ENCODE measurements at regions not wholly inside any gene's neighbourhood (a gene's known extent, or its start where the extent isn't known, plus 50 kb on each side); places are given as distances from the start of the nearest gene placed in this dataset.
"Not testable (repeated sequence)": the region's sequence is repeated elsewhere in the genome, so short reads cannot be mapped to it uniquely, and the experiment has no call there.

- H3K9me3 ChIP-seq (ENCODE audit: low read length); DNase-seq (ENCODE audit: low spot score); H2AFZ ChIP-seq (ENCODE audit: low read length); H3K27ac ChIP-seq (ENCODE audit: low read depth, low read length, poor library complexity, severe bottlenecking); CTCF ChIA-PET (ENCODE audit: unreplicated experiment); H3K4me2 ChIP-seq (ENCODE audit: low read length); BruUV-seq (replicated peaks); POLR2A ChIA-PET; H3K4me3 ChIP-seq (ENCODE audit: low read depth, low read length, poor library complexity, severe bottlenecking); H4K20me1 ChIP-seq (ENCODE audit: insufficient read depth, low read length); H3K9me2 ChIP-seq (ENCODE audit: insufficient read depth, low read length); H3K4me1 ChIP-seq (ENCODE audit: insufficient read depth, low read length, poor library complexity, severe bottlenecking); H3K79me2 ChIP-seq (ENCODE audit: insufficient read depth, low read depth, low read length); intact Hi-C loops (cut with micrococcal nuclease; ENCODE audit: unreplicated experiment); H3K36me3 ChIP-seq (ENCODE audit: insufficient read depth, low read length): not testable (repeated sequence)
Observed at GRCh38 chr16:70014915-70015314, 63.8 kb downstream of the CLEC18A start.

GRCh38 chr16:70016751-70017150 is 65.6 kb downstream of the CLEC18A start:
- H3K9me2 ChIP-seq (ENCODE audit: insufficient read depth, low read length); intact Hi-C loops (cut with micrococcal nuclease; ENCODE audit: unreplicated experiment); H3K27ac ChIP-seq (ENCODE audit: low read depth, low read length, poor library complexity, severe bottlenecking); POLR2A ChIA-PET; H3K36me3 ChIP-seq (ENCODE audit: insufficient read depth, low read length); H3K79me2 ChIP-seq (ENCODE audit: insufficient read depth, low read depth, low read length); H3K4me3 ChIP-seq (ENCODE audit: low read depth, low read length, poor library complexity, severe bottlenecking); H4K20me1 ChIP-seq (ENCODE audit: insufficient read depth, low read length); H3K4me1 ChIP-seq (ENCODE audit: insufficient read depth, low read length, poor library complexity, severe bottlenecking); H2AFZ ChIP-seq (ENCODE audit: low read length); DNase-seq (ENCODE audit: low spot score); H3K4me2 ChIP-seq (ENCODE audit: low read length); BruUV-seq (replicated peaks); H3K9me3 ChIP-seq (ENCODE audit: low read length); CTCF ChIA-PET (ENCODE audit: unreplicated experiment): not testable (repeated sequence)

- Histone ChIP-seq H3K36me3 (ENCODE audit: insufficient read depth, low read length) (no peaks in the 10 kb centered on the region), H3K9me2 (ENCODE audit: insufficient read depth, low read length) (no peaks in the 10 kb centered on the region), H3K79me2 (ENCODE audit: insufficient read depth, low read depth, low read length) (no peaks in the 10 kb centered on the region), H3K27ac (ENCODE audit: low read depth, low read length, poor library complexity, severe bottlenecking) (no peak overlapping the region), H4K20me1 (ENCODE audit: insufficient read depth, low read length) (no peaks in the 10 kb centered on the region), H3K4me2 (ENCODE audit: low read length) (no peak overlapping the region), H2AFZ (ENCODE audit: low read length) (peak overlapping the region; percentile 66; the same call in 1 of the 2 replicates), H3K4me3 (ENCODE audit: low read depth, low read length, poor library complexity, severe bottlenecking) (no peak overlapping the region), H3K4me1 (ENCODE audit: insufficient read depth, low read length, poor library complexity, severe bottlenecking) (no peaks in the 10 kb centered on the region), H3K9me3 (ENCODE audit: low read length) (no peaks in the 10 kb centered on the region)
- no peak for TF ChIP-seq EZH2phosphoT487 (IDR thresholded peaks at IDR 0.05; ENCODE audit: borderline replicate concordance, low read depth, low read length)
- TF ChIP-seq CTCF (conservative IDR thresholded peaks at IDR 0.05; ENCODE audit: low read length), result peak; percentile 69
- DNase-seq (ENCODE audit: low spot score), result peak; percentile 72
- CTCF ChIA-PET (ENCODE audit: unreplicated experiment), result no interaction called here
- BruUV-seq (replicated peaks), result no TSS peak
- intact Hi-C loops (cut with micrococcal nuclease; ENCODE audit: unreplicated experiment), result no loop called here
- POLR2A ChIA-PET, result no interaction called here
Observed at GRCh38 chr16:70018254-70018653, 67.1 kb downstream of the CLEC18A start.

- H3K4me3 ChIP-seq (ENCODE audit: low read depth, low read length, poor library complexity, severe bottlenecking); H3K4me1 ChIP-seq (ENCODE audit: insufficient read depth, low read length, poor library complexity, severe bottlenecking); H3K9me3 ChIP-seq (ENCODE audit: low read length); H3K27ac ChIP-seq (ENCODE audit: low read depth, low read length, poor library complexity, severe bottlenecking); H3K4me2 ChIP-seq (ENCODE audit: low read length); H3K36me3 ChIP-seq (ENCODE audit: insufficient read depth, low read length); BruUV-seq (replicated peaks); POLR2A ChIA-PET; H2AFZ ChIP-seq (ENCODE audit: low read length); H3K79me2 ChIP-seq (ENCODE audit: insufficient read depth, low read depth, low read length); DNase-seq (ENCODE audit: low spot score); H3K9me2 ChIP-seq (ENCODE audit: insufficient read depth, low read length); H4K20me1 ChIP-seq (ENCODE audit: insufficient read depth, low read length); CTCF ChIA-PET (ENCODE audit: unreplicated experiment); intact Hi-C loops (cut with micrococcal nuclease; ENCODE audit: unreplicated experiment): not testable (repeated sequence)
Observed at GRCh38 chr16:70023207-70023606, 72.1 kb downstream of the CLEC18A start.

GRCh38 chr16:70023956-70024355 is 72.8 kb downstream of the CLEC18A start:
- DNase-seq (ENCODE audit: low spot score); H2AFZ ChIP-seq (ENCODE audit: low read length); POLR2A ChIA-PET; H3K4me1 ChIP-seq (ENCODE audit: insufficient read depth, low read length, poor library complexity, severe bottlenecking); H3K4me2 ChIP-seq (ENCODE audit: low read length); intact Hi-C loops (cut with micrococcal nuclease; ENCODE audit: unreplicated experiment); BruUV-seq (replicated peaks); H4K20me1 ChIP-seq (ENCODE audit: insufficient read depth, low read length); H3K36me3 ChIP-seq (ENCODE audit: insufficient read depth, low read length); H3K4me3 ChIP-seq (ENCODE audit: low read depth, low read length, poor library complexity, severe bottlenecking); H3K9me2 ChIP-seq (ENCODE audit: insufficient read depth, low read length); H3K79me2 ChIP-seq (ENCODE audit: insufficient read depth, low read depth, low read length); CTCF ChIA-PET (ENCODE audit: unreplicated experiment); H3K9me3 ChIP-seq (ENCODE audit: low read length); H3K27ac ChIP-seq (ENCODE audit: low read depth, low read length, poor library complexity, severe bottlenecking): not testable (repeated sequence)

- H3K79me2 ChIP-seq (ENCODE audit: insufficient read depth, low read depth, low read length); BruUV-seq (replicated peaks); H3K4me3 ChIP-seq (ENCODE audit: low read depth, low read length, poor library complexity, severe bottlenecking); DNase-seq (ENCODE audit: low spot score); H2AFZ ChIP-seq (ENCODE audit: low read length); H3K9me2 ChIP-seq (ENCODE audit: insufficient read depth, low read length); POLR2A ChIA-PET; H3K4me1 ChIP-seq (ENCODE audit: insufficient read depth, low read length, poor library complexity, severe bottlenecking); H3K4me2 ChIP-seq (ENCODE audit: low read length); H4K20me1 ChIP-seq (ENCODE audit: insufficient read depth, low read length); H3K36me3 ChIP-seq (ENCODE audit: insufficient read depth, low read length); CTCF ChIA-PET (ENCODE audit: unreplicated experiment); intact Hi-C loops (cut with micrococcal nuclease; ENCODE audit: unreplicated experiment); H3K27ac ChIP-seq (ENCODE audit: low read depth, low read length, poor library complexity, severe bottlenecking); H3K9me3 ChIP-seq (ENCODE audit: low read length): not testable (repeated sequence)
Observed at GRCh38 chr16:70026165-70026854, 75.2 kb downstream of the CLEC18A start.
